Hepatocyte (in vitro differentiated cells): ENCODE measurements at regions not wholly inside any gene's neighbourhood (a gene's known extent, or its start where the extent isn't known, plus 50 kb on each side); places are given as distances from the start of the nearest gene placed in this dataset.

Experiments
- DNase-seq: peaks from one replicate; pipeline ENCODE4 v3.0.0-alpha.2; 2016; ENCODE audit warnings: low spot score
- H2AFZ ChIP-seq: fragments of 200-600 bp; sonication (generic); 2 replicates; pipeline ENCODE4 v1.6.0; 2016; ENCODE audit warnings: antibody characterized with exemption, mild to moderate bottlenecking
- H3K27ac ChIP-seq: fragments of 200-600 bp; sonication (generic); 2 replicates; pipeline ENCODE4 v1.5.1; 2016; ENCODE audit warnings: mild to moderate bottlenecking
- H3K27me3 ChIP-seq: fragments of 200-600 bp; sonication (generic); 2 replicates; pipeline ENCODE4 v1.6.1; 2016
- H3K36me3 ChIP-seq: fragments of 200-600 bp; sonication (generic); replicated peaks from 2 replicates; pipeline ENCODE4 v1.5.1; 2016; ENCODE audit warnings: low read depth; ENCODE audit not compliant: insufficient read depth
- H3K4me1 ChIP-seq: fragments of 200-600 bp; sonication (generic); 2 replicates; pipeline ENCODE4 v1.5.1; 2016; ENCODE audit warnings: mild to moderate bottlenecking, moderate library complexity; ENCODE audit not compliant: insufficient read depth
- H3K4me2 ChIP-seq: fragments of 200-600 bp; sonication (generic); 2 replicates; pipeline ENCODE4 v1.6.0; 2016
- H3K4me3 ChIP-seq: fragments of 200-600 bp; sonication (generic); 2 replicates; pipeline ENCODE4 v1.5.1; 2016; ENCODE audit warnings: mild to moderate bottlenecking
- H3K79me2 ChIP-seq: fragments of 200-600 bp; sonication (generic); 2 replicates; pipeline ENCODE4 v1.6.0; 2017; ENCODE audit warnings: mild to moderate bottlenecking
- H3K9me2 ChIP-seq: fragments of 200-600 bp; sonication (generic); replicated peaks from 2 replicates; pipeline ENCODE4 v1.6.0; 2017; ENCODE audit warnings: mild to moderate bottlenecking; ENCODE audit not compliant: insufficient read depth
- H3K9me3 ChIP-seq: fragments of 200-600 bp; sonication (generic); 2 replicates; pipeline ENCODE4 v1.5.1; 2016; ENCODE audit warnings: low read depth, mild to moderate bottlenecking
- H4K20me1 ChIP-seq: fragments of 200-600 bp; sonication (generic); 2 replicates; pipeline ENCODE4 v1.6.0; 2016; ENCODE audit warnings: mild to moderate bottlenecking; ENCODE audit not compliant: insufficient read depth, poor library complexity, severe bottlenecking
- EZH2 ChIP-seq: fragments of 200-600 bp; sonication (generic); IDR thresholded peaks from 2 replicates; pipeline ENCODE4 v1.6.1; 2016; ENCODE audit warnings: antibody characterized with exemption, mild to moderate bottlenecking, borderline replicate concordance
- EZH2phosphoT487 ChIP-seq: fragments of 200-600 bp; sonication (generic); IDR thresholded peaks from one replicate; pipeline ENCODE4 v1.6.1; 2018; ENCODE audit warnings: antibody characterized with exemption, mild to moderate bottlenecking, low read depth, moderate library complexity; ENCODE audit not compliant: unreplicated experiment, severe bottlenecking
- WGBS: methylation state at CpG from one replicate; pipeline ENCODE4 v1.1.6; 2016; ENCODE audit warnings: low lambda C conversion rate; ENCODE audit errors: missing lambda C conversion rate; 5-methylcytosine and 5-hydroxymethylcytosine counted together
- TF ChIP-seq, protein P1 (sequence below): fragments of 200-600 bp; sonication (generic); IDR thresholded peaks from 2 replicates; pipeline ENCODE4 v1.5.1; 2016; ENCODE audit warnings: antibody characterized with exemption, mild to moderate bottlenecking; ENCODE audit not compliant: poor library complexity

DNA sequence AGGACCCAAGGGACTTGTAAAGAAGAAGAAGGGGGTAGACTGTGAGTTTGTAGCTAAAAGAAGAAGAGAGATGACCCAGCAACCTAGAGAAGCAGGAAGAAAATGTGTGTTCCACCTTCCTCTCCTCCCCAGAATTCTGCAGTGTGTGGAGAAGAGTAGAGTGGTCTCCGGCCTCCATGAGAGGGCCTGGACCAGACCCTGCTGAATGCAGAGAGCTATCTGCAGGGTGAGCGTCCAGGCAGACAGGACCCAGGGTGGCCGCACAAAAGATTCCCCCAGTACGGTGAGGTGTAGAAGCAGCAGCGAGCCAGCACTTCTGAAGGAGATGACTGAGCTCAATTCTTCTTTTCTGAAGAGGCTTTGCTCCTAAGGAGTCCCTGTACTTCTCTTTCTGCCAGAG lies 239.7 kb upstream of the ANKRD30A start:
- TF ChIP-seq EZH2: no peak
- TF ChIP-seq, protein P1, sequence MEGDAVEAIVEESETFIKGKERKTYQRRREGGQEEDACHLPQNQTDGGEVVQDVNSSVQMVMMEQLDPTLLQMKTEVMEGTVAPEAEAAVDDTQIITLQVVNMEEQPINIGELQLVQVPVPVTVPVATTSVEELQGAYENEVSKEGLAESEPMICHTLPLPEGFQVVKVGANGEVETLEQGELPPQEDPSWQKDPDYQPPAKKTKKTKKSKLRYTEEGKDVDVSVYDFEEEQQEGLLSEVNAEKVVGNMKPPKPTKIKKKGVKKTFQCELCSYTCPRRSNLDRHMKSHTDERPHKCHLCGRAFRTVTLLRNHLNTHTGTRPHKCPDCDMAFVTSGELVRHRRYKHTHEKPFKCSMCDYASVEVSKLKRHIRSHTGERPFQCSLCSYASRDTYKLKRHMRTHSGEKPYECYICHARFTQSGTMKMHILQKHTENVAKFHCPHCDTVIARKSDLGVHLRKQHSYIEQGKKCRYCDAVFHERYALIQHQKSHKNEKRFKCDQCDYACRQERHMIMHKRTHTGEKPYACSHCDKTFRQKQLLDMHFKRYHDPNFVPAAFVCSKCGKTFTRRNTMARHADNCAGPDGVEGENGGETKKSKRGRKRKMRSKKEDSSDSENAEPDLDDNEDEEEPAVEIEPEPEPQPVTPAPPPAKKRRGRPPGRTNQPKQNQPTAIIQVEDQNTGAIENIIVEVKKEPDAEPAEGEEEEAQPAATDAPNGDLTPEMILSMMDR: no peak
- no peak for TF ChIP-seq EZH2phosphoT487
- Histone ChIP-seq H4K20me1 (no peaks in the 10 kb centered on the region), H2AFZ (no peak overlapping the region), H3K27me3 (no peaks in the 10 kb centered on the region), H3K4me1 (no peaks in the 10 kb centered on the region), H3K9me3 (no peaks in the 10 kb centered on the region), H3K36me3 (no peaks in the 10 kb centered on the region), H3K4me2 (no peak overlapping the region), H3K4me3 (no peak overlapping the region), H3K9me2 (no peaks in the 10 kb centered on the region), H3K79me2 (no peaks in the 10 kb centered on the region), H3K27ac (no peak overlapping the region)
- DNase-seq: no peak
- 91% methylated on average over 5 of the region's 5 CpGs for WGBS

DNA sequence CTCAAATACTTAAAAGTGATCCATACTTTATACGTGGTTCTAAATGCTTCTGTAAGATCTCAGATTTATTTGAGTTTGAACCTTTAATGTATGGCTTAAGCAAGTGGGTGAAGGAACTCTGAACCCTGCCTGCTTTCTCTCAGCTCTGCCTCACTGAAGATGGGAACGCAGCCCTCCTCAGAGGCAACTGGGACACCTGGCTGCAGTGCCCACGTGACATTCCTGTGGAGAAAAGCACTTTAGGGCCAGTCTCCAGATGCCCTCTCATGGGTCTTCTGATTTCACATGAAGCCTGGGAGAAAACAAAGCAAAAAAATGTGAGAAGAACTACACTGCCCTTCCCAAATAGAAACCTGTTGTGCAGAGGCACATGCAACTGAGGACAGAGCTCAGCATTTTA lies 242.6 kb upstream of the ANKRD30A start:
- Histone ChIP-seq H3K4me3 (no peak overlapping the region), H3K27ac (no peak overlapping the region), H3K36me3 (no peaks in the 10 kb centered on the region), H3K27me3 (no peaks in the 10 kb centered on the region), H3K79me2 (no peaks in the 10 kb centered on the region), H3K9me3 (no peaks in the 10 kb centered on the region), H3K9me2 (no peaks in the 10 kb centered on the region), H3K4me2 (no peak overlapping the region), H3K4me1 (no peaks in the 10 kb centered on the region), H2AFZ (no peak overlapping the region), H4K20me1 (no peaks in the 10 kb centered on the region)
- no peak for TF ChIP-seq EZH2phosphoT487
- TF ChIP-seq, protein P1: no peak
- no peak for TF ChIP-seq EZH2
- DNase-seq: no peak
- WGBS: 63% methylated on average over 3 of the region's 3 CpGs

DNA sequence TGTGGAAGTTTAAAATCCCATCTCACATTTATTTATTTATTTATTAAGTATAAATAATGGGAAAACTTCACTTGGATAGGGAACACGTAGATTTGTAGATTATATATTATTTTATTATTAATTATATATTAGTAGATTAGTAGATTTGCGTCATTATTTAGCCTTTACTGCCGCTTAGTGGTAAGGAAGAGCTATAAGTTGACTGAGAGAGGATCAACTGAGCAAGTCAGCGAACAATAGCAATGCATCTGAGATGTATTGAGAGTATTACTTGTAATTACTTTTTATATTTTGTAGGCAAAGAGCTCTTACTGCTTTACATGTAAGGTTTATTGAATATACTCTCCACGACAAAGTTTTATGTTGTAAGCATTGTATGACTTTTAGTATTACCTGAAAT lies 244.5 kb upstream of the ANKRD30A start:
- H3K36me3 ChIP-seq: no peaks in the 10 kb centered on the region
- H3K4me2 ChIP-seq: no peak overlapping the region
- H3K79me2 ChIP-seq: no peaks in the 10 kb centered on the region
- DNase-seq: peak; percentile 13
- no peaks in the 10 kb centered on the region for H4K20me1 ChIP-seq
- H3K27ac ChIP-seq: no peak overlapping the region
- H3K27me3 ChIP-seq: no peaks in the 10 kb centered on the region
- no peaks in the 10 kb centered on the region for H3K4me1 ChIP-seq
- H3K9me2 ChIP-seq: no peaks in the 10 kb centered on the region
- no peak for TF ChIP-seq EZH2phosphoT487
- TF ChIP-seq, protein P1: peak; percentile 52
- TF ChIP-seq EZH2: no peak
- H3K4me3 ChIP-seq: no peak overlapping the region
- no peak overlapping the region for H2AFZ ChIP-seq
- no peaks in the 10 kb centered on the region for H3K9me3 ChIP-seq
- WGBS: 26% methylated on average over 5 of the region's 5 CpGs
